ENCODE measurements at regions not wholly inside any gene's neighbourhood (a gene's known extent, or its start where the extent isn't known, plus 50 kb on each side); places are given as distances from the start of the nearest gene placed in this dataset.
"Not testable (repeated sequence)": the region's sequence is repeated elsewhere in the genome, so short reads cannot be mapped to it uniquely, and the experiment has no call there.

GRCh38 chr4:103412646-103413045, 214.5 kb upstream of the CENPE start:
- TF ChIP-seq CTCF, POLR2AphosphoS5 (IDR thresholded peaks at IDR 0.05): not testable (repeated sequence)

Data from transverse colon (tissue), 4 donors.